ENCODE measurements at regions not wholly inside any gene's neighbourhood (a gene's known extent, or its start where the extent isn't known, plus 50 kb on each side); places are given as distances from the start of the nearest gene placed in this dataset.

GRCh38 chr10:8489823-8490222, 435.3 kb downstream of the GATA3 start:
- intact Hi-C loops (cut with DNase I) = no loop called here

GRCh38 chr10:8498290-8498689, 443.8 kb downstream of the GATA3 start:
- no peak overlapping the region for H3K4me3 ChIP-seq
- TF ChIP-seq POLR2A (IDR thresholded peaks at IDR 0.05) (no peak), EP300 (IDR thresholded peaks at IDR 0.05) (no peak), POLR2AphosphoS5 (IDR thresholded peaks at IDR 0.05) (no peak), CTCF (IDR thresholded peaks at IDR 0.05) (no peak)
- DNase-seq = no peak
- H3K9me3 ChIP-seq = no peaks in the 10 kb centered on the region
- intact Hi-C loops (cut with DNase I) = no loop called here
- WGBS, 2 donors = 83 to 90% methylated on average over 1 of the region's 1 CpG
- H3K36me3 ChIP-seq = no peaks in the 10 kb centered on the region
- peaks cover 0 to 3% (median 0%) of the 10 kb centered on the region in 3 donors for H3K27me3 ChIP-seq
- no peak overlapping the region for H3K27ac ChIP-seq
- no peaks in the 10 kb centered on the region for H3K4me1 ChIP-seq

More at GRCh38 chr10:8489823-8490222, 435.3 kb downstream of the GATA3 start:
- Histone ChIP-seq H3K4me3 (no peak overlapping the region), H3K9me3 (no peaks in the 10 kb centered on the region), H3K36me3 (no peaks in the 10 kb centered on the region), H3K27ac (no peak overlapping the region), H3K27me3 (no peaks in the 10 kb centered on the region), H3K4me1 (no peaks in the 10 kb centered on the region)
- 70 to 79% methylated on average over 6 of the region's 6 CpGs for WGBS, 2 donors
- TF ChIP-seq POLR2A (IDR thresholded peaks at IDR 0.05) = no peak
- no peak for TF ChIP-seq EP300 (IDR thresholded peaks at IDR 0.05)
- TF ChIP-seq POLR2AphosphoS5 (IDR thresholded peaks at IDR 0.05) = no peak
- no peak for TF ChIP-seq CTCF (IDR thresholded peaks at IDR 0.05)
- DNase-seq = no peak

- no peaks in the 10 kb centered on the region for H3K4me1 ChIP-seq
- no peak overlapping the region for H3K27ac ChIP-seq
- H3K36me3 ChIP-seq = no peaks in the 10 kb centered on the region
- 47 to 76% methylated on average over 4 of the region's 4 CpGs for WGBS, 2 donors
- H3K27me3 ChIP-seq = peaks cover 0 to 3% (median 0%) of the 10 kb centered on the region in 3 donors
- intact Hi-C loops (cut with DNase I) = no loop called here
- H3K9me3 ChIP-seq = no peaks in the 10 kb centered on the region
- DNase-seq = no peak
- no peak overlapping the region for H3K4me3 ChIP-seq
- no peak for TF ChIP-seq EP300 (IDR thresholded peaks at IDR 0.05)
- no peak for TF ChIP-seq CTCF (IDR thresholded peaks at IDR 0.05)
These were observed 444.4 kb downstream of the GATA3 start for GRCh38 chr10:8498881-8499280.

GRCh38 chr10:8499312-8499711, 444.8 kb downstream of the GATA3 start:
- Histone ChIP-seq H3K4me3 (no peak overlapping the region), H3K36me3 (no peaks in the 10 kb centered on the region), H3K9me3 (no peaks in the 10 kb centered on the region), H3K27ac (no peak overlapping the region), H3K27me3 (peaks cover 0 to 3% (median 0%) of the 10 kb centered on the region in 3 donors), H3K4me1 (no peaks in the 10 kb centered on the region)
- TF ChIP-seq EP300 (IDR thresholded peaks at IDR 0.05) = no peak
- no peak for TF ChIP-seq POLR2A (IDR thresholded peaks at IDR 0.05)
- no peak for TF ChIP-seq CTCF (IDR thresholded peaks at IDR 0.05)
- no peak for TF ChIP-seq POLR2AphosphoS5 (IDR thresholded peaks at IDR 0.05)
- WGBS, 2 donors = 78 to 79% methylated on average over 4 of the region's 4 CpGs
- intact Hi-C loops (cut with DNase I) = no loop called here
- no peak for DNase-seq

- H3K9me3 ChIP-seq = no peaks in the 10 kb centered on the region
- intact Hi-C loops (cut with DNase I) = no loop called here
- H3K4me1 ChIP-seq = no peaks in the 10 kb centered on the region
- no peaks in the 10 kb centered on the region for H3K36me3 ChIP-seq
- TF ChIP-seq POLR2A (IDR thresholded peaks at IDR 0.05) (no peak), CTCF (IDR thresholded peaks at IDR 0.05) (no peak), EP300 (IDR thresholded peaks at IDR 0.05) (no peak), POLR2AphosphoS5 (IDR thresholded peaks at IDR 0.05) (no peak)
- H3K27ac ChIP-seq = no peak overlapping the region
- no peak for DNase-seq
- H3K27me3 ChIP-seq = peaks cover 0 to 3% (median 0%) of the 10 kb centered on the region in 3 donors
- no peak overlapping the region for H3K4me3 ChIP-seq
These were observed 445.4 kb downstream of the GATA3 start for GRCh38 chr10:8499752-8500390.
